Caco-2 (cell line): ENCODE measurements at regions not wholly inside any gene's neighbourhood (a gene's known extent, or its start where the extent isn't known, plus 50 kb on each side); places are given as distances from the start of the nearest gene placed in this dataset.

ENCODE experiments used
- BruUV-seq: library from RNA; stranded (reverse); fragments of 400-500 nt; replicated peaks from 2 replicates; lab custom pipeline; 2021; lab: Mats Ljungman, UMichigan
- CTCF ChIA-PET: fragments of 300-600 bp; sonication (Branson Sonifier 250); formaldehyde crosslinking; loops from one replicate; lab custom pipeline; 2022; ENCODE audit warnings: antibody characterized with exemption; lab: Charles Lee
- POLR2A ChIA-PET: fragments of 300-600 bp; sonication (Branson Sonifier 250); formaldehyde crosslinking; loops from one replicate; lab custom pipeline; 2022; ENCODE audit warnings: antibody characterized with exemption; lab: Charles Lee
- DNase-seq, 2 experiments: peaks; one replicate each; pipeline versions ENCODE4 v3.0.0 to v3.0.0-alpha.2; 2020 to 2022
- H3K27me3 ChIP-seq: replicated peaks from 2 replicates; pipeline ENCODE4 v1.6.0; 2011; ENCODE audit warnings: low read length; ENCODE audit not compliant: control insufficient read depth, insufficient read depth
- H3K36me3 ChIP-seq: 2 replicates; pipeline ENCODE4 v1.5.1; 2011; ENCODE audit warnings: low read length; ENCODE audit not compliant: control insufficient read depth, insufficient read depth
- H3K4me1 ChIP-seq: fragments of 250-450 bp; sonication (Bioruptor Pico); 2 replicates; pipeline ENCODE4 v1.5.1; 2020; ENCODE audit warnings: mild to moderate bottlenecking
- H3K4me3 ChIP-seq: 2 replicates; pipeline ENCODE4 v1.5.1; 2011; ENCODE audit warnings: low read depth, mild to moderate bottlenecking, control low read depth, low read length
- H3K9me3 ChIP-seq: fragments of 250-450 bp; sonication (Bioruptor Pico); 2 replicates; pipeline ENCODE4 v1.5.1; 2020; ENCODE audit warnings: mild to moderate bottlenecking, moderate library complexity
- H3K27ac Mint-ChIP-seq: one replicate; pipeline ENCODE4 v1.8.0; 2022; ENCODE audit warnings: mixed read lengths; ENCODE audit not compliant: unreplicated experiment
- H3K27me3 Mint-ChIP-seq: one replicate; pipeline ENCODE4 v1.8.0; 2022; ENCODE audit warnings: mixed read lengths; ENCODE audit not compliant: insufficient read depth, unreplicated experiment
- H3K36me3 Mint-ChIP-seq: one replicate; pipeline ENCODE4 v1.8.0; 2022; ENCODE audit warnings: mild to moderate bottlenecking, mixed read lengths; ENCODE audit not compliant: insufficient read depth, unreplicated experiment
- H3K4me1 Mint-ChIP-seq: one replicate; pipeline ENCODE4 v1.8.0; 2022; ENCODE audit warnings: low read depth, mixed read lengths; ENCODE audit not compliant: unreplicated experiment
- H3K4me3 Mint-ChIP-seq: one replicate; pipeline ENCODE4 v1.8.0; 2022; ENCODE audit warnings: mild to moderate bottlenecking, moderate library complexity, mixed read lengths; ENCODE audit not compliant: unreplicated experiment
- H3K9me3 Mint-ChIP-seq: one replicate; pipeline ENCODE4 v1.8.0; 2022; ENCODE audit warnings: mixed read lengths; ENCODE audit not compliant: unreplicated experiment
- intact Hi-C: fragments of 100-400 bp; cut with micrococcal nuclease; formaldehyde crosslinking; loops from one replicate; pipeline ENCODE4 v1.10.0; 2022; ENCODE audit not compliant: unreplicated experiment
- TF ChIP-seq, protein P1 (sequence below), 2 experiments: fragments of 200-600 bp in 1 of 2; IDR thresholded peaks; 1 replicate in 1 of 2; 2 replicates in 1 of 2; pipeline versions ENCODE4 v1.5.1 to v1.8.0; 2011 to 2022; ENCODE audit warnings: antibody characterized with exemption in 1 of 2, control low read depth in 1 of 2, inconsistent platforms in 1 of 2, low read depth in 1 of 2, low read length in 1 of 2, mild to moderate bottlenecking in 1 of 2, moderate library complexity in 1 of 2; ENCODE audit not compliant: insufficient read depth in 1 of 2, severe bottlenecking in 1 of 2, unreplicated experiment in 1 of 2

DNA sequence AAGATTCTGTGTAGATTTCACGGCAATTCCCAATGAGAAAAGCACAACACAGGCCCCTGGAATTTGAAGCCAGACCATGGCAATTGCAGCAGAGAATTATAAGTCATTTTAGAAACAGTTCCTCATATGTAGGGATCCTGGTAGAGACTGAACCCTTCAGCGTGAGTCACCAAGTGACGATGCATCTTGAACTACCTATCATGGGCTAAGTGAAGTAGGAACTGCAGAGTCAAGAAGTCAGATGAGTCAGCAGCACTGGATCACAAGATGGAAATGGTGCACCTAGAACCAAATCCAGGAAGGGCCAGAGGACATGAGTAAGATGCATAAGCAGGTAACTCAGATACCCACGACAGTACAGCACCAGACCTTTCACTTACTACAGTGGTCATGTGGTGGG lies 140.0 kb upstream of the TPK1 start:
- no peaks in the 10 kb centered on the region for H3K9me3 ChIP-seq
- H3K36me3 Mint-ChIP-seq: no peaks in the 10 kb centered on the region
- H3K4me3 ChIP-seq: no peak overlapping the region
- CTCF ChIA-PET: no interaction called here
- H3K4me1 Mint-ChIP-seq: no peaks in the 10 kb centered on the region
- H3K4me3 Mint-ChIP-seq: no peak overlapping the region
- H3K4me1 ChIP-seq: no peaks in the 10 kb centered on the region
- intact Hi-C loops: no loop called here
- H3K9me3 Mint-ChIP-seq: no peaks in the 10 kb centered on the region
- BruUV-seq: no TSS peak
- H3K27ac Mint-ChIP-seq: no peak overlapping the region
- H3K36me3 ChIP-seq: no peaks in the 10 kb centered on the region
- DNase-seq: no peak
- peaks cover 8% of the 10 kb centered on the region for H3K27me3 Mint-ChIP-seq
- POLR2A ChIA-PET: no interaction called here
- TF ChIP-seq, protein P1, sequence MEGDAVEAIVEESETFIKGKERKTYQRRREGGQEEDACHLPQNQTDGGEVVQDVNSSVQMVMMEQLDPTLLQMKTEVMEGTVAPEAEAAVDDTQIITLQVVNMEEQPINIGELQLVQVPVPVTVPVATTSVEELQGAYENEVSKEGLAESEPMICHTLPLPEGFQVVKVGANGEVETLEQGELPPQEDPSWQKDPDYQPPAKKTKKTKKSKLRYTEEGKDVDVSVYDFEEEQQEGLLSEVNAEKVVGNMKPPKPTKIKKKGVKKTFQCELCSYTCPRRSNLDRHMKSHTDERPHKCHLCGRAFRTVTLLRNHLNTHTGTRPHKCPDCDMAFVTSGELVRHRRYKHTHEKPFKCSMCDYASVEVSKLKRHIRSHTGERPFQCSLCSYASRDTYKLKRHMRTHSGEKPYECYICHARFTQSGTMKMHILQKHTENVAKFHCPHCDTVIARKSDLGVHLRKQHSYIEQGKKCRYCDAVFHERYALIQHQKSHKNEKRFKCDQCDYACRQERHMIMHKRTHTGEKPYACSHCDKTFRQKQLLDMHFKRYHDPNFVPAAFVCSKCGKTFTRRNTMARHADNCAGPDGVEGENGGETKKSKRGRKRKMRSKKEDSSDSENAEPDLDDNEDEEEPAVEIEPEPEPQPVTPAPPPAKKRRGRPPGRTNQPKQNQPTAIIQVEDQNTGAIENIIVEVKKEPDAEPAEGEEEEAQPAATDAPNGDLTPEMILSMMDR (IDR thresholded peaks at IDR 0.05; ENCODE audit: insufficient read depth in 1 of 2, low read depth in 1 of 2, low read length in 1 of 2, severe bottlenecking in 1 of 2, unreplicated experiment in 1 of 2): no peak
- H3K27me3 ChIP-seq: no peaks in the 10 kb centered on the region

GRCh38 chr7:144969787-144970186 lies 133.9 kb upstream of the TPK1 start:
- CTCF ChIA-PET: no interaction called here
- no peaks in the 10 kb centered on the region for H3K36me3 ChIP-seq
- no peak for DNase-seq
- no peaks in the 10 kb centered on the region for H3K27me3 ChIP-seq
- H3K4me3 ChIP-seq: no peak overlapping the region
- 0 out of 2 replicates have a peak, but pooled peaks cover 3% of the 10 kb centered on the region for H3K9me3 ChIP-seq
- Mint-ChIP-seq H3K27me3 (peaks cover 8% of the 10 kb centered on the region), H3K27ac (no peak overlapping the region), H3K4me3 (no peak overlapping the region), H3K36me3 (no peaks in the 10 kb centered on the region), H3K9me3 (no peaks in the 10 kb centered on the region), H3K4me1 (no peaks in the 10 kb centered on the region)
- no peaks in the 10 kb centered on the region for H3K4me1 ChIP-seq
- no TSS peak for BruUV-seq
- POLR2A ChIA-PET: no interaction called here
- TF ChIP-seq, protein P1 (IDR thresholded peaks at IDR 0.05; ENCODE audit: insufficient read depth in 1 of 2, low read depth in 1 of 2, low read length in 1 of 2, severe bottlenecking in 1 of 2, unreplicated experiment in 1 of 2): no peak
- intact Hi-C loops: no loop called here

DNA sequence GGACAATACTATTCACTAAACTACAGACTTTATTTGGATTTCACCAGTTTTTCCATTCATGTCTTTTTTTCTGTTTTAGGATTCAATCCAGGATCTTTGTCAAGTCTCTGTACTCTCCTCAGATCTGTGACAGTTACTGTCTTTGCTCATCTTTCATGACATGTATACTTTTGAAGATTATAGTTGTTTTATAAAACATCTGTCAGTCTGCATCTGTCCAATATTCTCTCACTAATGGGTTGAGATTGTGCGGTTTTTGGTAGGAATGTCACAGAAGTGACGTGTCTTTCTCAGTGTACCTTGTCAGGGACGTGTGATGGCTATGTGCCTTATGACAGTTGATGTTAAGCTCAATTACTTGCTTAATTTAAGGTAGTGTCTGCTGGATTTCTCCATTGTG lies 124.9 kb upstream of the TPK1 start:
- DNase-seq: no peak
- intact Hi-C loops: no loop called here
- Mint-ChIP-seq H3K36me3 (no peaks in the 10 kb centered on the region), H3K4me1 (no peaks in the 10 kb centered on the region), H3K4me3 (no peak overlapping the region), H3K9me3 (no peaks in the 10 kb centered on the region), H3K27ac (no peak overlapping the region), H3K27me3 (peaks cover 5% of the 10 kb centered on the region)
- no peaks in the 10 kb centered on the region for H3K36me3 ChIP-seq
- ChIA-PET CTCF (interaction anchor here (0.6 kb wide), 1 partner anchor 489 kb away, joined by 3 read pairs; no protein-coding TSS in a partner anchor), POLR2A (no interaction called here)
- no peaks in the 10 kb centered on the region for H3K27me3 ChIP-seq
- TF ChIP-seq, protein P1 (IDR thresholded peaks at IDR 0.05; ENCODE audit: insufficient read depth in 1 of 2, low read depth in 1 of 2, low read length in 1 of 2, severe bottlenecking in 1 of 2, unreplicated experiment in 1 of 2): no peak
- H3K4me3 ChIP-seq: no peak overlapping the region
- 0 out of 2 replicates have a peak, but pooled peaks cover 4% of the 10 kb centered on the region for H3K9me3 ChIP-seq
- H3K4me1 ChIP-seq: no peaks in the 10 kb centered on the region
- BruUV-seq: no TSS peak
